Right lung (tissue), 2 donors: ENCODE measurements at regions not wholly inside any gene's neighbourhood (a gene's known extent, or its start where the extent isn't known, plus 50 kb on each side); places are given as distances from the start of the nearest gene placed in this dataset.
A peak's percentile ranks its signal among the peaks of the same experiment; 100 is the strongest.

Source experiments
- DNase-seq, 2 donors: peaks; one replicate each; pipeline ENCODE4 v3.0.0-alpha.2; 2013

- no peak for DNase-seq
Observed at GRCh38 chr7:118298771-118299170, 74.3 kb downstream of the ANKRD7 start.

GRCh38 chr7:118300177-118300576 lies 75.7 kb downstream of the ANKRD7 start:
- no peak for DNase-seq

- DNase-seq, result no peak
Observed at GRCh38 chr7:118304100-118304499, 79.6 kb downstream of the ANKRD7 start.

- no peak for DNase-seq
Observed at GRCh38 chr7:118305671-118306070, 81.2 kb downstream of the ANKRD7 start.

- DNase-seq, result no peak
Observed at GRCh38 chr7:118306771-118307170, 82.3 kb downstream of the ANKRD7 start.

- DNase-seq, result no peak
Observed at GRCh38 chr7:118311121-118311836, 86.8 kb downstream of the ANKRD7 start.

- DNase-seq, result no peak
Observed at GRCh38 chr7:118312051-118312450, 87.5 kb downstream of the ANKRD7 start.

- no peak for DNase-seq
Observed at GRCh38 chr7:118312966-118313365, 88.5 kb downstream of the ANKRD7 start.

GRCh38 chr7:118324790-118325449 lies 100.4 kb downstream of the ANKRD7 start:
- DNase-seq, result no peak

- no peak for DNase-seq
Observed at GRCh38 chr7:118325450-118325808, 100.9 kb downstream of the ANKRD7 start.

- no peak for DNase-seq
Observed at GRCh38 chr7:118327174-118327573, 102.7 kb downstream of the ANKRD7 start.

GRCh38 chr7:118328505-118329211 lies 104.2 kb downstream of the ANKRD7 start:
- no peak for DNase-seq

GRCh38 chr7:118330388-118330787 lies 105.9 kb downstream of the ANKRD7 start:
- DNase-seq, result peak; percentile 11 to 21

- DNase-seq, result no peak
Observed at GRCh38 chr7:118346748-118347147, 122.2 kb downstream of the ANKRD7 start.

GRCh38 chr7:118349604-118350003 lies 125.1 kb downstream of the ANKRD7 start:
- no peak for DNase-seq

GRCh38 chr7:118350260-118350659 lies 125.8 kb downstream of the ANKRD7 start:
- no peak for DNase-seq

GRCh38 chr7:118352867-118353453 lies 128.5 kb downstream of the ANKRD7 start:
- DNase-seq, result no peak

GRCh38 chr7:118366363-118366762 lies 141.9 kb downstream of the ANKRD7 start:
- DNase-seq, result no peak

- no peak for DNase-seq
Observed at GRCh38 chr7:118368958-118369357, 144.5 kb downstream of the ANKRD7 start.

GRCh38 chr7:118369987-118370386 lies 145.5 kb downstream of the ANKRD7 start:
- no peak for DNase-seq

- DNase-seq, result no peak
Observed at GRCh38 chr7:118372530-118372929, 148.0 kb downstream of the ANKRD7 start.

- no peak for DNase-seq
Observed at GRCh38 chr7:118389629-118390028, 165.1 kb downstream of the ANKRD7 start.

GRCh38 chr7:118404211-118404610 lies 179.7 kb downstream of the ANKRD7 start:
- no peak for DNase-seq
